CD14-positive monocyte (primary cell): ENCODE measurements at regions not wholly inside any gene's neighbourhood (a gene's known extent, or its start where the extent isn't known, plus 50 kb on each side); places are given as distances from the start of the nearest gene placed in this dataset.

ENCODE experiments used
- DNase-seq, 3 donors: peaks; one replicate each; pipeline ENCODE4 v3.0.0-alpha.2; 2011 to 2022
- H2AFZ ChIP-seq: 2 replicates; pipeline ENCODE4 v1.6.0; 2012; ENCODE audit warnings: mild to moderate bottlenecking, low read depth, low read length, inconsistent platforms; ENCODE audit not compliant: insufficient read depth, poor library complexity, severe bottlenecking
- H3K27ac ChIP-seq, 2 donors: 1 replicate in 1 of 2; 2 replicates in 1 of 2; pipeline ENCODE4 v1.5.1; 2012 to 2013; ENCODE audit warnings: low read length in 2 of 2, control low read depth in 1 of 2, inconsistent platforms in 1 of 2, low read depth in 1 of 2, mild to moderate bottlenecking in 1 of 2
- H3K27me3 ChIP-seq, 2 donors: one replicate each; pipeline versions ENCODE4 v1.6.0 to v1.6.1; 2011 to 2013; ENCODE audit warnings: low read length in 2 of 2; ENCODE audit not compliant: control insufficient read depth in 2 of 2, insufficient read depth in 2 of 2
- H3K36me3 ChIP-seq, 2 donors: replicated peaks in 1 of 2; 1 replicate in 1 of 2; 2 replicates in 1 of 2; pipeline versions ENCODE4 v1.5.1 to v1.6.1; 2012 to 2013; ENCODE audit warnings: low read length in 2 of 2, control low read depth in 1 of 2, inconsistent platforms in 1 of 2, mild to moderate bottlenecking in 1 of 2; ENCODE audit not compliant: insufficient read depth in 2 of 2, control insufficient read depth in 1 of 2
- H3K4me1 ChIP-seq, 2 donors: 1 replicate in 1 of 2; 2 replicates in 1 of 2; pipeline versions ENCODE4 v1.5.1 to v1.6.1; 2012 to 2013; ENCODE audit warnings: low read length in 2 of 2, control low read depth in 1 of 2, inconsistent platforms in 1 of 2, mild to moderate bottlenecking in 1 of 2, moderate library complexity in 1 of 2; ENCODE audit not compliant: insufficient read depth in 2 of 2, control insufficient read depth in 1 of 2
- H3K4me2 ChIP-seq: replicated peaks from 2 replicates; pipeline ENCODE3; 2012; ENCODE audit warnings: low read length, moderate library complexity, mild to moderate bottlenecking; ENCODE audit not compliant: poor library complexity, severe bottlenecking; ENCODE audit errors: extremely low read depth
- H3K4me3 ChIP-seq, 3 experiments: fragments of 200-600 bp in 1 of 3; sonication (generic) in 1 of 3; replicated peaks in 1 of 3; 1 replicate in 2 of 3; 2 replicates in 1 of 3; pipeline ENCODE4 v1.5.1; 2011 to 2013; ENCODE audit warnings: low read length in 3 of 3, mild to moderate bottlenecking in 3 of 3, control low read depth in 2 of 3, low read depth in 2 of 3, inconsistent platforms in 1 of 3, moderate library complexity in 1 of 3
- H3K79me2 ChIP-seq: 2 replicates; pipeline ENCODE4 v1.6.0; 2012; ENCODE audit warnings: mild to moderate bottlenecking, control low read depth, inconsistent platforms, low read length, moderate library complexity; ENCODE audit not compliant: insufficient read depth
- H3K9ac ChIP-seq: 2 replicates; pipeline ENCODE4 v1.6.0; 2017; ENCODE audit warnings: low read length, mild to moderate bottlenecking; ENCODE audit not compliant: insufficient read depth, poor library complexity, severe bottlenecking
- H3K9me3 ChIP-seq, 2 donors: replicated peaks in 1 of 2; 1 replicate in 1 of 2; 2 replicates in 1 of 2; pipeline versions ENCODE4 v1.5.1 to v1.6.1; 2012 to 2013; ENCODE audit warnings: low read length in 2 of 2, control low read depth in 1 of 2; ENCODE audit not compliant: control insufficient read depth in 1 of 2, insufficient read depth in 1 of 2
- H4K20me1 ChIP-seq: 2 replicates; pipeline ENCODE4 v1.6.0; 2012; ENCODE audit warnings: mild to moderate bottlenecking, low read length, control low read depth, moderate library complexity; ENCODE audit not compliant: insufficient read depth
- H3K27ac Mint-ChIP-seq, 7 donors: one replicate each; pipeline ENCODE4 v1.8.0; 2020; ENCODE audit warnings: mild to moderate bottlenecking in 7 of 7, mixed read lengths in 7 of 7, moderate library complexity in 6 of 7, inconsistent platforms in 2 of 7
- H3K27me3 Mint-ChIP-seq, 3 donors: one replicate each; pipeline ENCODE4 v1.8.0; 2021 to 2022; ENCODE audit warnings: low read depth in 3 of 3, mild to moderate bottlenecking in 3 of 3, mixed read lengths in 3 of 3, moderate library complexity in 3 of 3, inconsistent platforms in 1 of 3
- H3K36me3 Mint-ChIP-seq, 2 donors: one replicate each; pipeline ENCODE4 v1.8.0; 2020; ENCODE audit warnings: mixed read lengths in 2 of 2, inconsistent platforms in 1 of 2, mild to moderate bottlenecking in 1 of 2
- H3K4me1 Mint-ChIP-seq: one replicate; pipeline ENCODE4 v1.8.0; 2020; ENCODE audit warnings: mild to moderate bottlenecking, mixed read lengths
- H3K4me3 Mint-ChIP-seq, 2 donors: one replicate each; pipeline ENCODE4 v1.8.0; 2020; ENCODE audit warnings: mild to moderate bottlenecking in 2 of 2, mixed read lengths in 2 of 2, moderate library complexity in 1 of 2
- H3K9me3 Mint-ChIP-seq, 7 donors: one replicate each; pipeline ENCODE4 v1.8.0; 2020 to 2022; ENCODE audit warnings: mixed read lengths in 7 of 7, mild to moderate bottlenecking in 6 of 7, moderate library complexity in 6 of 7, inconsistent platforms in 2 of 7
- WGBS: methylation state at CpG from one replicate; pipeline ENCODE4 v1.1.5; 2013; ENCODE audit warnings: missing lambda C conversion rate; ENCODE audit not compliant: insufficient coverage; 5-methylcytosine and 5-hydroxymethylcytosine counted together
- intact Hi-C, 2 donors: fragments of 100-400 bp; cut with micrococcal nuclease; formaldehyde crosslinking; loops; one replicate each; pipeline versions ENCODE4 v1.15.0 to v1.15.1; 2023
- TF ChIP-seq, protein P1 (sequence below): fragments of 200-600 bp; IDR thresholded peaks from one replicate; pipeline ENCODE4 v1.8.0; 2022; ENCODE audit warnings: antibody characterized with exemption, mild to moderate bottlenecking

DNA sequence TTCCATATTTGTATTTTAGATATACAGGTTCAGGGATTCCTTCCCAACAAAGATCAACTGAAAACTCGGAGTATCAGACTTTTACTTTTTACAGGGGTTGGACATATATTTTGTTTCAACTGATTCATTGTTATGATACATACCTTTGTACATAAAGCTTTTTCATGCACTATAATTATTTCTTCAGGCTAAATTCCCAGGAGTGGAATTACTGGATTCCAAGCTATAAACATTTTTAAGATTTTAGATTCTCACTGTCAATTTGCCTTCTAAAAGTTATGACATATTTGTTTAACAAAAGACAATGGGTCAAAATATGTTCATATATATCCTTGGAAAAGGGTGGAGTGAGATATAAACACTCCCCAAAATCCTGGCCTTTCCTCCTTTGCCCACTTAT lies 449.0 kb downstream of the PDCD6IP start:
- H3K79me2 ChIP-seq, result no peaks in the 10 kb centered on the region
- Mint-ChIP-seq H3K27ac (no peak overlapping the region), H3K36me3 (no peaks in the 10 kb centered on the region), H3K4me3 (no peak overlapping the region), H3K4me1 (no peaks in the 10 kb centered on the region), H3K9me3 (peaks cover 0 to 2% (median 0%) of the 10 kb centered on the region in 7 donors), H3K27me3 (peaks cover 0 to 2% (median 0%) of the 10 kb centered on the region in 3 donors)
- H3K27ac ChIP-seq, result no peak overlapping the region
- TF ChIP-seq, protein P1, sequence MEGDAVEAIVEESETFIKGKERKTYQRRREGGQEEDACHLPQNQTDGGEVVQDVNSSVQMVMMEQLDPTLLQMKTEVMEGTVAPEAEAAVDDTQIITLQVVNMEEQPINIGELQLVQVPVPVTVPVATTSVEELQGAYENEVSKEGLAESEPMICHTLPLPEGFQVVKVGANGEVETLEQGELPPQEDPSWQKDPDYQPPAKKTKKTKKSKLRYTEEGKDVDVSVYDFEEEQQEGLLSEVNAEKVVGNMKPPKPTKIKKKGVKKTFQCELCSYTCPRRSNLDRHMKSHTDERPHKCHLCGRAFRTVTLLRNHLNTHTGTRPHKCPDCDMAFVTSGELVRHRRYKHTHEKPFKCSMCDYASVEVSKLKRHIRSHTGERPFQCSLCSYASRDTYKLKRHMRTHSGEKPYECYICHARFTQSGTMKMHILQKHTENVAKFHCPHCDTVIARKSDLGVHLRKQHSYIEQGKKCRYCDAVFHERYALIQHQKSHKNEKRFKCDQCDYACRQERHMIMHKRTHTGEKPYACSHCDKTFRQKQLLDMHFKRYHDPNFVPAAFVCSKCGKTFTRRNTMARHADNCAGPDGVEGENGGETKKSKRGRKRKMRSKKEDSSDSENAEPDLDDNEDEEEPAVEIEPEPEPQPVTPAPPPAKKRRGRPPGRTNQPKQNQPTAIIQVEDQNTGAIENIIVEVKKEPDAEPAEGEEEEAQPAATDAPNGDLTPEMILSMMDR, result no peak
- no peaks in the 10 kb centered on the region for H3K36me3 ChIP-seq
- DNase-seq, result no peak
- WGBS, result no CpG with 5 or more reads among the region's 1 CpG
- intact Hi-C loops, result no loop called here
- no peaks in the 10 kb centered on the region for H3K27me3 ChIP-seq
- H3K4me2 ChIP-seq, result no peak overlapping the region
- H4K20me1 ChIP-seq, result no peaks in the 10 kb centered on the region
- H2AFZ ChIP-seq, result no peak overlapping the region
- no peaks in the 10 kb centered on the region for H3K9me3 ChIP-seq
- no peaks in the 10 kb centered on the region for H3K4me1 ChIP-seq
- H3K9ac ChIP-seq, result no peak overlapping the region
- no peak overlapping the region for H3K4me3 ChIP-seq

DNA sequence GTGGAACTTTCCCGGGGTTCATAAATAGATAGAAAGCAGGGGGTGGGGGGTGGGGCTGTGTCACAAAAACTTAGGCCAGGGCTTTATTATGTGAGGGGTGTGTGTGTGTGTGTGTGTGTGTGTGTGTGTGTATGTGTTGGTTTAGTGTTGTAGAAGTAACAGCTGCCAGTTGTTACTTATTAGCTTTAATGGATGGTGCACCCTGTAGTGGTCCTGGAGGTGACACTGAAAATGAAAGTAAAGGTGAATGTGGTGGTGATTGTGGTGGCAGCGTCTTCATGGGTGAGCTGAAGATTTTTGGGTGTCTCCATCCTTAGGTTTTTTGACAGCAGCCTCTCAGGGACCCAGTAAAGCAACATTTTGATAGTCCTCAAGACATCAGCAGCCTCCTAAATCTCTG lies 449.9 kb downstream of the PDCD6IP start:
- Mint-ChIP-seq H3K27ac (no peak overlapping the region), H3K36me3 (no peaks in the 10 kb centered on the region), H3K9me3 (peaks cover 0 to 2% (median 0%) of the 10 kb centered on the region in 7 donors), H3K4me3 (no peak overlapping the region), H3K27me3 (peaks cover 0 to 2% (median 0%) of the 10 kb centered on the region in 3 donors), H3K4me1 (no peaks in the 10 kb centered on the region)
- WGBS, result 71% methylated on average over 1 of the region's 2 CpGs
- Histone ChIP-seq H3K36me3 (no peaks in the 10 kb centered on the region), H3K4me1 (no peaks in the 10 kb centered on the region), H3K4me2 (no peak overlapping the region), H4K20me1 (no peaks in the 10 kb centered on the region), H3K79me2 (no peaks in the 10 kb centered on the region), H3K9ac (no peak overlapping the region), H3K27me3 (no peaks in the 10 kb centered on the region), H3K27ac (no peak overlapping the region), H2AFZ (no peak overlapping the region), H3K4me3 (no peak overlapping the region), H3K9me3 (no peaks in the 10 kb centered on the region)
- intact Hi-C loops, result no loop called here
- no peak for DNase-seq
- TF ChIP-seq, protein P1, result no peak
